WTC11 (cell line): ENCODE measurements at regions not wholly inside any gene's neighbourhood (a gene's known extent, or its start where the extent isn't known, plus 50 kb on each side); places are given as distances from the start of the nearest gene placed in this dataset.

Experiments
- FOXK1 ChIP-seq: sonication (generic); formaldehyde crosslinking; IDR thresholded peaks from 2 replicates; pipeline ENCODE4 v1.8.0; 2022; ENCODE audit warnings: mild to moderate bottlenecking, moderate library complexity, missing genetic modification reagents
- FOXP1 ChIP-seq: sonication (generic); formaldehyde crosslinking; IDR thresholded peaks from 2 replicates; pipeline ENCODE4 v1.8.0; 2022; ENCODE audit warnings: missing genetic modification reagents, mild to moderate bottlenecking, moderate library complexity, borderline replicate concordance
- IRF2 ChIP-seq: sonication (generic); formaldehyde crosslinking; IDR thresholded peaks from 2 replicates; pipeline ENCODE4 v1.8.0; 2022; ENCODE audit warnings: low read depth, missing genetic modification reagents, borderline replicate concordance
- JAZF1 ChIP-seq: fragments of 250-450 bp; sonication (Bioruptor Pico); IDR thresholded peaks from 2 replicates; pipeline ENCODE4 v1.9.0; 2021; ENCODE audit warnings: moderate library complexity, mild to moderate bottlenecking, inconsistent platforms
- KAT7 ChIP-seq: sonication (generic); formaldehyde crosslinking; IDR thresholded peaks from 2 replicates; pipeline ENCODE4 v1.8.1; 2023; ENCODE audit warnings: missing genetic modification reagents, mild to moderate bottlenecking, borderline replicate concordance
- MXD4 ChIP-seq: fragments of 250-450 bp; sonication (Bioruptor Pico); IDR thresholded peaks from 2 replicates; pipeline ENCODE4 v1.8.0; 2021; ENCODE audit warnings: mild to moderate bottlenecking, moderate library complexity, borderline replicate concordance
- NFYB ChIP-seq: sonication (generic); formaldehyde crosslinking; conservative IDR thresholded peaks from 2 replicates; pipeline ENCODE4 v1.8.0; 2022; ENCODE audit warnings: low read depth, missing genetic modification reagents
- OVOL2 ChIP-seq: fragments of 250-450 bp; sonication (Bioruptor Pico); IDR thresholded peaks from 2 replicates; pipeline ENCODE4 v1.9.0; 2021; ENCODE audit warnings: mild to moderate bottlenecking, borderline replicate concordance
- PRRX2 ChIP-seq: fragments of 250-450 bp; sonication (Bioruptor Pico); IDR thresholded peaks from 2 replicates; pipeline ENCODE4 v1.8.0; 2021; ENCODE audit warnings: mild to moderate bottlenecking
- SMAD3 ChIP-seq: sonication (generic); formaldehyde crosslinking; IDR thresholded peaks from 2 replicates; pipeline ENCODE4 v1.8.0; 2022; ENCODE audit warnings: missing genetic modification reagents, mild to moderate bottlenecking, borderline replicate concordance
- TEAD4 ChIP-seq: sonication (generic); formaldehyde crosslinking; IDR thresholded peaks from 2 replicates; pipeline ENCODE4 v1.8.0; 2022; ENCODE audit warnings: mild to moderate bottlenecking, missing genetic modification reagents
- ZNF219 ChIP-seq: sonication (generic); formaldehyde crosslinking; IDR thresholded peaks from 2 replicates; pipeline ENCODE4 v1.8.0; 2023; ENCODE audit warnings: missing genetic modification reagents, mild to moderate bottlenecking, borderline replicate concordance
- ZNF232 ChIP-seq: sonication (generic); formaldehyde crosslinking; IDR thresholded peaks from 2 replicates; pipeline ENCODE4 v1.8.0; 2022; ENCODE audit warnings: mild to moderate bottlenecking, missing genetic modification reagents
- TF ChIP-seq, protein P1 (sequence below): sonication (generic); formaldehyde crosslinking; IDR thresholded peaks from 2 replicates; pipeline ENCODE4 v1.8.1; 2022; ENCODE audit warnings: mild to moderate bottlenecking, missing genetic modification reagents, moderate library complexity, borderline replicate concordance
- TF ChIP-seq, protein P2 (sequence below): sonication (generic); formaldehyde crosslinking; IDR thresholded peaks from 2 replicates; pipeline ENCODE4 v1.8.0; 2023; ENCODE audit warnings: mild to moderate bottlenecking, missing genetic modification reagents
- TF ChIP-seq, protein P3 (sequence below): sonication (generic); formaldehyde crosslinking; IDR thresholded peaks from 2 replicates; pipeline ENCODE4 v1.8.0; 2022; ENCODE audit warnings: mild to moderate bottlenecking, missing genetic modification reagents
- TF ChIP-seq, protein P4 (sequence below): sonication (generic); formaldehyde crosslinking; IDR thresholded peaks from 2 replicates; pipeline ENCODE4 v1.8.1; 2023; ENCODE audit warnings: mild to moderate bottlenecking, missing genetic modification reagents, moderate library complexity
- TF ChIP-seq, protein P5 (sequence below): sonication (generic); formaldehyde crosslinking; IDR thresholded peaks from 2 replicates; pipeline ENCODE4 v1.8.0; 2022; ENCODE audit warnings: mild to moderate bottlenecking, missing genetic modification reagents
- TF ChIP-seq, protein P6 (sequence below): sonication (generic); formaldehyde crosslinking; IDR thresholded peaks from 2 replicates; pipeline ENCODE4 v1.8.1; 2022; ENCODE audit warnings: low read depth, mild to moderate bottlenecking, moderate library complexity, missing genetic modification reagents, borderline replicate concordance
- TF ChIP-seq, protein P7 (sequence below): sonication (generic); formaldehyde crosslinking; IDR thresholded peaks from 2 replicates; pipeline ENCODE4 v1.8.1; 2022; ENCODE audit warnings: mild to moderate bottlenecking, moderate library complexity, missing genetic modification reagents
- TF ChIP-seq, protein P8 (sequence below): sonication (generic); formaldehyde crosslinking; IDR thresholded peaks from 2 replicates; pipeline ENCODE4 v1.8.1; 2022; ENCODE audit warnings: low read depth, missing genetic modification reagents, borderline replicate concordance
- TF ChIP-seq, protein P9 (sequence below): sonication (generic); formaldehyde crosslinking; IDR thresholded peaks from 2 replicates; pipeline ENCODE4 v1.8.1; 2023; ENCODE audit warnings: mild to moderate bottlenecking, moderate library complexity, missing genetic modification reagents
- TF ChIP-seq, protein P10 (sequence below): sonication (generic); formaldehyde crosslinking; IDR thresholded peaks from 2 replicates; pipeline ENCODE4 v1.8.1; 2023; ENCODE audit warnings: mild to moderate bottlenecking, missing genetic modification reagents

DNA sequence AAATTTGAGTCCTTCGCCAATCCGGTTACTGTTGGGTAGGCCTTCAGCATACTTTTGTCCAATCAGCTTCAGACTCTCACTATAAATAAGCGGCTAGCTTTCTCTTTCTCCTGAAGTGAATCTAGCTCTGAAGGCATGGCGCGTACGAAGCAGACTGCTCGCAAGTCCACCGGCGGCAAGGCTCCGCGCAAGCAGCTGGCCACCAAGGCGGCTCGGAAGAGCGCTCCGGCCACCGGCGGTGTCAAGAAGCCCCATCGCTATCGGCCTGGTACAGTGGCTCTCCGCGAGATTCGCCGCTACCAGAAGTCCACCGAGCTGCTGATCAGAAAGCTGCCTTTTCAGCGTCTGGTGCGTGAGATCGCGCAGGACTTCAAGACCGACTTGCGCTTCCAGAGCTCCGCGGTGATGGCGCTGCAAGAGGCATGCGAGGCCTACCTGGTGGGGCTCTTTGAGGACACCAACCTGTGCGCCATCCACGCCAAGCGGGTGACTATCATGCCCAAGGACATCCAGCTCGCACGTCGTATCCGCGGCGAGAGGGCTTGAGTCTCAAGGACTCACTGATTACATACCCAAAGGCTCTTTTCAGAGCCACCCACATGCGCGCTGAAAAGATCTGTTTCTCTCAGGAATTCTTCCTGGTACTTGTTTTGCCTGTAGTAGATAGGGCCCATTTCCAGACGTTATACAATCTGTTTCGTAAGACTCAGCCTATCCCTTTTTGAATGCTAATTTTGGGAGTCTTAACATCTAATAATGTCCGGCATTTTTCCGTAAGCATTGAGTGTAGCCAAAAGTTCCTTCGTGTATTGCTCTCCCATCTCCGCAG, 102.0 kb downstream of the OR2B2 start (continued):
- TF ChIP-seq, protein P1, sequence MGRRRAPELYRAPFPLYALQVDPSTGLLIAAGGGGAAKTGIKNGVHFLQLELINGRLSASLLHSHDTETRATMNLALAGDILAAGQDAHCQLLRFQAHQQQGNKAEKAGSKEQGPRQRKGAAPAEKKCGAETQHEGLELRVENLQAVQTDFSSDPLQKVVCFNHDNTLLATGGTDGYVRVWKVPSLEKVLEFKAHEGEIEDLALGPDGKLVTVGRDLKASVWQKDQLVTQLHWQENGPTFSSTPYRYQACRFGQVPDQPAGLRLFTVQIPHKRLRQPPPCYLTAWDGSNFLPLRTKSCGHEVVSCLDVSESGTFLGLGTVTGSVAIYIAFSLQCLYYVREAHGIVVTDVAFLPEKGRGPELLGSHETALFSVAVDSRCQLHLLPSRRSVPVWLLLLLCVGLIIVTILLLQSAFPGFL, result peak; percentile 91; the same call in 1 of the 2 replicates
- TF ChIP-seq, protein P2, sequence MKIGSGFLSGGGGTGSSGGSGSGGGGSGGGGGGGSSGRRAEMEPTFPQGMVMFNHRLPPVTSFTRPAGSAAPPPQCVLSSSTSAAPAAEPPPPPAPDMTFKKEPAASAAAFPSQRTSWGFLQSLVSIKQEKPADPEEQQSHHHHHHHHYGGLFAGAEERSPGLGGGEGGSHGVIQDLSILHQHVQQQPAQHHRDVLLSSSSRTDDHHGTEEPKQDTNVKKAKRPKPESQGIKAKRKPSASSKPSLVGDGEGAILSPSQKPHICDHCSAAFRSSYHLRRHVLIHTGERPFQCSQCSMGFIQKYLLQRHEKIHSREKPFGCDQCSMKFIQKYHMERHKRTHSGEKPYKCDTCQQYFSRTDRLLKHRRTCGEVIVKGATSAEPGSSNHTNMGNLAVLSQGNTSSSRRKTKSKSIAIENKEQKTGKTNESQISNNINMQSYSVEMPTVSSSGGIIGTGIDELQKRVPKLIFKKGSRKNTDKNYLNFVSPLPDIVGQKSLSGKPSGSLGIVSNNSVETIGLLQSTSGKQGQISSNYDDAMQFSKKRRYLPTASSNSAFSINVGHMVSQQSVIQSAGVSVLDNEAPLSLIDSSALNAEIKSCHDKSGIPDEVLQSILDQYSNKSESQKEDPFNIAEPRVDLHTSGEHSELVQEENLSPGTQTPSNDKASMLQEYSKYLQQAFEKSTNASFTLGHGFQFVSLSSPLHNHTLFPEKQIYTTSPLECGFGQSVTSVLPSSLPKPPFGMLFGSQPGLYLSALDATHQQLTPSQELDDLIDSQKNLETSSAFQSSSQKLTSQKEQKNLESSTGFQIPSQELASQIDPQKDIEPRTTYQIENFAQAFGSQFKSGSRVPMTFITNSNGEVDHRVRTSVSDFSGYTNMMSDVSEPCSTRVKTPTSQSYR (CRISPR knock-in tag), result peak; percentile 42; the same call in 1 of the 2 replicates
- TF ChIP-seq, protein P3, sequence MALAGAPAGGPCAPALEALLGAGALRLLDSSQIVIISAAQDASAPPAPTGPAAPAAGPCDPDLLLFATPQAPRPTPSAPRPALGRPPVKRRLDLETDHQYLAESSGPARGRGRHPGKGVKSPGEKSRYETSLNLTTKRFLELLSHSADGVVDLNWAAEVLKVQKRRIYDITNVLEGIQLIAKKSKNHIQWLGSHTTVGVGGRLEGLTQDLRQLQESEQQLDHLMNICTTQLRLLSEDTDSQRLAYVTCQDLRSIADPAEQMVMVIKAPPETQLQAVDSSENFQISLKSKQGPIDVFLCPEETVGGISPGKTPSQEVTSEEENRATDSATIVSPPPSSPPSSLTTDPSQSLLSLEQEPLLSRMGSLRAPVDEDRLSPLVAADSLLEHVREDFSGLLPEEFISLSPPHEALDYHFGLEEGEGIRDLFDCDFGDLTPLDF, result peak; percentile 52; the same call in 1 of the 2 replicates
- TF ChIP-seq, protein P4, sequence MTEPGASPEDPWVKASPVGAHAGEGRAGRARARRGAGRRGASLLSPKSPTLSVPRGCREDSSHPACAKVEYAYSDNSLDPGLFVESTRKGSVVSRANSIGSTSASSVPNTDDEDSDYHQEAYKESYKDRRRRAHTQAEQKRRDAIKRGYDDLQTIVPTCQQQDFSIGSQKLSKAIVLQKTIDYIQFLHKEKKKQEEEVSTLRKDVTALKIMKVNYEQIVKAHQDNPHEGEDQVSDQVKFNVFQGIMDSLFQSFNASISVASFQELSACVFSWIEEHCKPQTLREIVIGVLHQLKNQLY, result no peak
- peak; percentile 94 for TF ChIP-seq FOXP1 (CRISPR knock-in tag)
- TF ChIP-seq FOXK1 (CRISPR knock-in tag), result peak; percentile 59
- 0 out of 2 replicates have a peak, but pooled peaks have one; percentile 33 for TF ChIP-seq SMAD3 (CRISPR knock-in tag)
- TF ChIP-seq, protein P5, sequence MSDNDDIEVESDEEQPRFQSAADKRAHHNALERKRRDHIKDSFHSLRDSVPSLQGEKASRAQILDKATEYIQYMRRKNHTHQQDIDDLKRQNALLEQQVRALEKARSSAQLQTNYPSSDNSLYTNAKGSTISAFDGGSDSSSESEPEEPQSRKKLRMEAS (CRISPR knock-in tag), result peak; percentile 65
- peak; percentile 69 for TF ChIP-seq NFYB (CRISPR knock-in tag)
- TF ChIP-seq, protein P6, sequence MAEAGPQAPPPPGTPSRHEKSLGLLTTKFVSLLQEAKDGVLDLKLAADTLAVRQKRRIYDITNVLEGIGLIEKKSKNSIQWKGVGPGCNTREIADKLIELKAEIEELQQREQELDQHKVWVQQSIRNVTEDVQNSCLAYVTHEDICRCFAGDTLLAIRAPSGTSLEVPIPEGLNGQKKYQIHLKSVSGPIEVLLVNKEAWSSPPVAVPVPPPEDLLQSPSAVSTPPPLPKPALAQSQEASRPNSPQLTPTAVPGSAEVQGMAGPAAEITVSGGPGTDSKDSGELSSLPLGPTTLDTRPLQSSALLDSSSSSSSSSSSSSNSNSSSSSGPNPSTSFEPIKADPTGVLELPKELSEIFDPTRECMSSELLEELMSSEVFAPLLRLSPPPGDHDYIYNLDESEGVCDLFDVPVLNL, result peak; percentile 34; the same call in 1 of the 2 replicates
- no peak for TF ChIP-seq OVOL2 (CRISPR knock-in tag)
- TF ChIP-seq, protein P7, sequence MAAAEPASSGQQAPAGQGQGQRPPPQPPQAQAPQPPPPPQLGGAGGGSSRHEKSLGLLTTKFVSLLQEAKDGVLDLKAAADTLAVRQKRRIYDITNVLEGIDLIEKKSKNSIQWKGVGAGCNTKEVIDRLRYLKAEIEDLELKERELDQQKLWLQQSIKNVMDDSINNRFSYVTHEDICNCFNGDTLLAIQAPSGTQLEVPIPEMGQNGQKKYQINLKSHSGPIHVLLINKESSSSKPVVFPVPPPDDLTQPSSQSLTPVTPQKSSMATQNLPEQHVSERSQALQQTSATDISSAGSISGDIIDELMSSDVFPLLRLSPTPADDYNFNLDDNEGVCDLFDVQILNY (CRISPR knock-in tag), result peak; percentile 57; the same call in 1 of the 2 replicates
- TF ChIP-seq, protein P8, sequence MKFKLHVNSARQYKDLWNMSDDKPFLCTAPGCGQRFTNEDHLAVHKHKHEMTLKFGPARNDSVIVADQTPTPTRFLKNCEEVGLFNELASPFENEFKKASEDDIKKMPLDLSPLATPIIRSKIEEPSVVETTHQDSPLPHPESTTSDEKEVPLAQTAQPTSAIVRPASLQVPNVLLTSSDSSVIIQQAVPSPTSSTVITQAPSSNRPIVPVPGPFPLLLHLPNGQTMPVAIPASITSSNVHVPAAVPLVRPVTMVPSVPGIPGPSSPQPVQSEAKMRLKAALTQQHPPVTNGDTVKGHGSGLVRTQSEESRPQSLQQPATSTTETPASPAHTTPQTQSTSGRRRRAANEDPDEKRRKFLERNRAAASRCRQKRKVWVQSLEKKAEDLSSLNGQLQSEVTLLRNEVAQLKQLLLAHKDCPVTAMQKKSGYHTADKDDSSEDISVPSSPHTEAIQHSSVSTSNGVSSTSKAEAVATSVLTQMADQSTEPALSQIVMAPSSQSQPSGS (CRISPR knock-in tag), result no peak
- TF ChIP-seq IRF2 (CRISPR knock-in tag), result peak; percentile 25; the same call in 1 of the 2 replicates
- no peak for TF ChIP-seq ZNF219 (CRISPR knock-in tag)
- TF ChIP-seq MXD4 (CRISPR knock-in tag), result no peak
- TF ChIP-seq TEAD4 (CRISPR knock-in tag), result 0 out of 2 replicates have a peak, but pooled peaks have one; percentile 66
- no peak for TF ChIP-seq JAZF1
- peak; percentile 37; the same call in 1 of the 2 replicates for TF ChIP-seq PRRX2
- TF ChIP-seq, protein P9, sequence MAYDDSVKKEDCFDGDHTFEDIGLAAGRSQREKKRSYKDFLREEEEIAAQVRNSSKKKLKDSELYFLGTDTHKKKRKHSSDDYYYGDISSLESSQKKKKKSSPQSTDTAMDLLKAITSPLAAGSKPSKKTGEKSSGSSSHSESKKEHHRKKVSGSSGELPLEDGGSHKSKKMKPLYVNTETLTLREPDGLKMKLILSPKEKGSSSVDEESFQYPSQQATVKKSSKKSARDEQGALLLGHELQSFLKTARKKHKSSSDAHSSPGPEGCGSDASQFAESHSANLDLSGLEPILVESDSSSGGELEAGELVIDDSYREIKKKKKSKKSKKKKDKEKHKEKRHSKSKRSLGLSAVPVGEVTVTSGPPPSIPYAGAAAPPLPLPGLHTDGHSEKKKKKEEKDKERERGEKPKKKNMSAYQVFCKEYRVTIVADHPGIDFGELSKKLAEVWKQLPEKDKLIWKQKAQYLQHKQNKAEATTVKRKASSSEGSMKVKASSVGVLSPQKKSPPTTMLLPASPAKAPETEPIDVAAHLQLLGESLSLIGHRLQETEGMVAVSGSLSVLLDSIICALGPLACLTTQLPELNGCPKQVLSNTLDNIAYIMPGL (CRISPR knock-in tag), result peak; percentile 94
- TF ChIP-seq KAT7 (CRISPR knock-in tag), result peak; percentile 69; the same call in 1 of the 2 replicates
- 0 out of 2 replicates have a peak, but pooled peaks have one; percentile 67 for TF ChIP-seq ZNF232
- TF ChIP-seq, protein P10, sequence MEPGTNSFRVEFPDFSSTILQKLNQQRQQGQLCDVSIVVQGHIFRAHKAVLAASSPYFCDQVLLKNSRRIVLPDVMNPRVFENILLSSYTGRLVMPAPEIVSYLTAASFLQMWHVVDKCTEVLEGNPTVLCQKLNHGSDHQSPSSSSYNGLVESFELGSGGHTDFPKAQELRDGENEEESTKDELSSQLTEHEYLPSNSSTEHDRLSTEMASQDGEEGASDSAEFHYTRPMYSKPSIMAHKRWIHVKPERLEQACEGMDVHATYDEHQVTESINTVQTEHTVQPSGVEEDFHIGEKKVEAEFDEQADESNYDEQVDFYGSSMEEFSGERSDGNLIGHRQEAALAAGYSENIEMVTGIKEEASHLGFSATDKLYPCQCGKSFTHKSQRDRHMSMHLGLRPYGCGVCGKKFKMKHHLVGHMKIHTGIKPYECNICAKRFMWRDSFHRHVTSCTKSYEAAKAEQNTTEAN (CRISPR knock-in tag), result 0 out of 2 replicates have a peak, but pooled peaks have one; percentile 78
